GM12873 (cell line): ENCODE measurements at regions not wholly inside any gene's neighbourhood (a gene's known extent, or its start where the extent isn't known, plus 50 kb on each side); places are given as distances from the start of the nearest gene placed in this dataset.

ENCODE experiments used
- CTCF ChIP-seq: IDR thresholded peaks from 2 replicates; pipeline ENCODE4 v1.5.1; 2012; ENCODE audit warnings: low read depth, mild to moderate bottlenecking, moderate library complexity, low read length, control low read depth; ENCODE audit not compliant: insufficient read depth; ENCODE audit errors: missing control alignments

- no peak for TF ChIP-seq CTCF
Observed at GRCh38 chr5:118022062-118022461, 966.3 kb downstream of the DTWD2 start.

GRCh38 chr5:118017536-118017935 is 970.8 kb downstream of the DTWD2 start:
- TF ChIP-seq CTCF = no peak

GRCh38 chr5:118016396-118016795 is 972.0 kb downstream of the DTWD2 start:
- no peak for TF ChIP-seq CTCF

- no peak for TF ChIP-seq CTCF
Observed at GRCh38 chr5:118015511-118015910, 972.8 kb downstream of the DTWD2 start.

- TF ChIP-seq CTCF = no peak
Observed at GRCh38 chr5:118009741-118010297, 978.5 kb downstream of the DTWD2 start.

- TF ChIP-seq CTCF = no peak
Observed at GRCh38 chr5:118008779-118009178, 979.6 kb downstream of the DTWD2 start.

- no peak for TF ChIP-seq CTCF
Observed at GRCh38 chr5:118007262-118007661, 981.1 kb downstream of the DTWD2 start.
